Mesenchymal stem cell (in vitro differentiated cells and primary cell): ENCODE measurements at regions not wholly inside any gene's neighbourhood (a gene's known extent, or its start where the extent isn't known, plus 50 kb on each side); places are given as distances from the start of the nearest gene placed in this dataset.

Experiments
- DNase-seq: peaks from one replicate; pipeline ENCODE4 v3.0.0-alpha.2; 2013
- H2AFZ ChIP-seq: one replicate; pipeline ENCODE4 v1.6.1; 2013; ENCODE audit warnings: low read depth, mild to moderate bottlenecking, control low read depth, inconsistent platforms, low read length, moderate library complexity
- H2AK5ac ChIP-seq: 2 replicates; pipeline ENCODE4 v1.6.1; 2013; ENCODE audit warnings: low read length, moderate library complexity, mild to moderate bottlenecking, inconsistent platforms; ENCODE audit not compliant: severe bottlenecking
- H2BK120ac ChIP-seq: one replicate; pipeline ENCODE4 v1.6.1; 2013; ENCODE audit warnings: low read depth, mild to moderate bottlenecking, inconsistent platforms, low read length, moderate library complexity
- H2BK12ac ChIP-seq, 2 experiments: one replicate each; pipeline ENCODE4 v1.6.1; 2013; ENCODE audit warnings: inconsistent platforms in 2 of 2, low read length in 2 of 2, mild to moderate bottlenecking in 2 of 2, moderate library complexity in 2 of 2, control low read depth in 1 of 2
- H2BK15ac ChIP-seq: one replicate; pipeline ENCODE4 v1.6.1; 2013; ENCODE audit warnings: mild to moderate bottlenecking, low read depth, inconsistent platforms; ENCODE audit not compliant: poor library complexity, severe bottlenecking
- H2BK5ac ChIP-seq: 2 replicates; pipeline ENCODE4 v1.6.1; 2013; ENCODE audit warnings: low read depth, mild to moderate bottlenecking, low read length, control low read depth, inconsistent platforms; ENCODE audit not compliant: poor library complexity, severe bottlenecking
- H3K14ac ChIP-seq, 2 experiments: one replicate each; pipeline ENCODE4 v1.6.1; 2013; ENCODE audit warnings: inconsistent platforms in 2 of 2, low read length in 2 of 2, control low read depth in 1 of 2, mild to moderate bottlenecking in 1 of 2, moderate library complexity in 1 of 2
- H3K18ac ChIP-seq, 2 experiments: one replicate each; pipeline ENCODE4 v1.6.1; 2013; ENCODE audit warnings: inconsistent platforms in 2 of 2, low read length in 2 of 2, control low read depth in 1 of 2, low read depth in 1 of 2, mild to moderate bottlenecking in 1 of 2
- H3K23ac ChIP-seq, 2 experiments: one replicate each; pipeline ENCODE4 v1.6.1; 2013; ENCODE audit warnings: inconsistent platforms in 2 of 2, low read length in 2 of 2, mild to moderate bottlenecking in 2 of 2, moderate library complexity in 2 of 2, control low read depth in 1 of 2
- H3K27ac ChIP-seq: 2 replicates; pipeline ENCODE4 v1.5.1; 2013; ENCODE audit warnings: mild to moderate bottlenecking, moderate library complexity, low read length, control low read depth, inconsistent platforms; ENCODE audit not compliant: poor library complexity, severe bottlenecking
- H3K27me3 ChIP-seq, 2 experiments: 2 replicates each; pipeline versions ENCODE4 v1.6.1 to v1.7.0; 2013; ENCODE audit warnings: low read length in 2 of 2, mild to moderate bottlenecking in 2 of 2, moderate library complexity in 2 of 2, control low read depth in 1 of 2, inconsistent platforms in 1 of 2; ENCODE audit not compliant: control insufficient read depth in 1 of 2, insufficient read depth in 1 of 2
- H3K36me3 ChIP-seq, 2 experiments: 2 replicates each; pipeline versions ENCODE4 v1.6.1 to v1.7.0; 2013; ENCODE audit warnings: low read length in 2 of 2, control low read depth in 1 of 2, inconsistent platforms in 1 of 2, low read depth in 1 of 2, mild to moderate bottlenecking in 1 of 2; ENCODE audit not compliant: insufficient read depth in 2 of 2, control insufficient read depth in 1 of 2
- H3K4ac ChIP-seq, 2 experiments: one replicate each; pipeline ENCODE4 v1.6.1; 2013; ENCODE audit warnings: inconsistent platforms in 2 of 2, low read length in 2 of 2, mild to moderate bottlenecking in 2 of 2, moderate library complexity in 2 of 2, control low read depth in 1 of 2, low read depth in 1 of 2
- H3K4me1 ChIP-seq: 2 replicates; pipeline ENCODE4 v1.6.1; 2013; ENCODE audit warnings: low read depth, low read length, control low read depth; ENCODE audit not compliant: control insufficient read depth, insufficient read depth
- H3K4me2 ChIP-seq: 2 replicates; pipeline ENCODE4 v1.6.1; 2013; ENCODE audit warnings: low read length, mild to moderate bottlenecking, inconsistent platforms; ENCODE audit not compliant: poor library complexity, severe bottlenecking
- H3K4me3 ChIP-seq, 2 experiments: 2 replicates each; pipeline versions ENCODE4 v1.5.1 to v1.7.0; 2013; ENCODE audit warnings: low read length in 2 of 2, mild to moderate bottlenecking in 2 of 2, control low read depth in 1 of 2, low read depth in 1 of 2; ENCODE audit not compliant: insufficient read depth in 1 of 2
- H3K79me1 ChIP-seq: replicated peaks from 2 replicates; pipeline ENCODE4 v1.6.1; 2013; ENCODE audit warnings: mild to moderate bottlenecking, control low read depth, low read length, inconsistent platforms; ENCODE audit not compliant: poor library complexity, severe bottlenecking
- H3K9ac ChIP-seq: 2 replicates; pipeline ENCODE4 v1.7.0; 2013; ENCODE audit warnings: mild to moderate bottlenecking, low read length, moderate library complexity
- H3K9me3 ChIP-seq: 2 replicates; pipeline ENCODE4 v1.7.0; 2013; ENCODE audit warnings: mild to moderate bottlenecking, low read length; ENCODE audit not compliant: control insufficient read depth
- H4K8ac ChIP-seq: one replicate; pipeline ENCODE4 v1.6.1; 2013; ENCODE audit warnings: inconsistent platforms, mild to moderate bottlenecking, low read length, moderate library complexity
- H4K91ac ChIP-seq: one replicate; pipeline ENCODE4 v1.6.1; 2013; ENCODE audit warnings: mild to moderate bottlenecking, low read length, inconsistent platforms
- WGBS: methylation state at CpG from one replicate; pipeline ENCODE4 v1.1.7; 2013; ENCODE audit warnings: mixed read lengths; 5-methylcytosine and 5-hydroxymethylcytosine counted together

DNA sequence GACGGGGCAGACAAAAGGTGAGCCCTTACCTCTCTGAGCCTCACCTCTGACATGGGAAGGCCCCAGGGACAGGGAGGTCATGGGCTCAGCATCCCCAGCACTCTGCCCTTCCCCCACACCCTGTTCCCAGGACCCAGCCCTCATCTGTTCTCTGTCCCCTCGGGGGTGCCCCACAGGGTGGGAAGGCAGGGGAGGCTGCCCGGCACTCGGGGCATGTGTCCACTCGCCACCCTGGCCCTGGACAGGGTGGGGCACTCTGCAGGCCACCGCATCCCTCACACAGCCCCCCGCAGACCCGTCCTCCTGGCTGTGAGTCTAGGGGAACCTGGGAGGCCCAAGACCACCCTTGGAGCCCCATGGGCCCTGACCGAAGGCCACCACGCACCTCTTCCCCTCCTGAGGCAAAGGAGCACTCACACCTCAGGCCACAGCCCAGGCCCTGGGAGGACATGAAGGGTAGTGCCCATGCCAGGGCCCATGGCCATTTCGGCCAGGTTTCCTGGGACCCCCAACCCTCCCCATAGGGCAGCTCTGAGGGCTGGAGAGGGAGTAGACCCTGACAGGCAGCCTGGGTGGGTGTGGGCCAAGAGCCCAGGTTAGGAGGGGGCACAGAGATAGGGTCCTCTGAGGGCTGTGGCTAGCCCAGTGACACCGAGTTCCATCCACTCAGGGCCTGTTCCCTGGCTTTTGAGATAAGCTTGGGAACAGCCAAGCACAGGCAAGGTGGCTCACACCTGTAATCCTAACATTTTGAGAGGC lies 193.1 kb downstream of the IGLL1 start:
- 83% methylated on average over 12 of the region's 12 CpGs for WGBS
- no peak overlapping the region for H3K27ac ChIP-seq
- H3K36me3 ChIP-seq: no peaks in the 10 kb centered on the region
- no peak overlapping the region for H3K23ac ChIP-seq
- H2BK5ac ChIP-seq: no peak overlapping the region
- H3K79me1 ChIP-seq: no peaks in the 10 kb centered on the region
- H2AFZ ChIP-seq: no peak overlapping the region
- H2BK120ac ChIP-seq: no peak overlapping the region
- no peak for DNase-seq
- H2BK15ac ChIP-seq: no peak overlapping the region
- peak overlapping the region in 1 of 2 experiments; percentile 28 for H3K4me3 ChIP-seq
- no peak overlapping the region for H3K4ac ChIP-seq
- H2BK12ac ChIP-seq: no peak overlapping the region
- no peak overlapping the region for H3K18ac ChIP-seq
- peaks cover 19% of the 10 kb centered on the region for H3K4me1 ChIP-seq
- H4K8ac ChIP-seq: no peak overlapping the region
- H3K9me3 ChIP-seq: no peaks in the 10 kb centered on the region
- peak overlapping the region in 1 of 2 experiments; percentile 41 for H3K14ac ChIP-seq
- H3K9ac ChIP-seq: no peak overlapping the region
- peaks cover 35 to 36% of the 10 kb centered on the region in 2 experiments for H3K27me3 ChIP-seq
- H4K91ac ChIP-seq: no peak overlapping the region
- H3K4me2 ChIP-seq: no peak overlapping the region
- H2AK5ac ChIP-seq: no peak overlapping the region

DNA sequence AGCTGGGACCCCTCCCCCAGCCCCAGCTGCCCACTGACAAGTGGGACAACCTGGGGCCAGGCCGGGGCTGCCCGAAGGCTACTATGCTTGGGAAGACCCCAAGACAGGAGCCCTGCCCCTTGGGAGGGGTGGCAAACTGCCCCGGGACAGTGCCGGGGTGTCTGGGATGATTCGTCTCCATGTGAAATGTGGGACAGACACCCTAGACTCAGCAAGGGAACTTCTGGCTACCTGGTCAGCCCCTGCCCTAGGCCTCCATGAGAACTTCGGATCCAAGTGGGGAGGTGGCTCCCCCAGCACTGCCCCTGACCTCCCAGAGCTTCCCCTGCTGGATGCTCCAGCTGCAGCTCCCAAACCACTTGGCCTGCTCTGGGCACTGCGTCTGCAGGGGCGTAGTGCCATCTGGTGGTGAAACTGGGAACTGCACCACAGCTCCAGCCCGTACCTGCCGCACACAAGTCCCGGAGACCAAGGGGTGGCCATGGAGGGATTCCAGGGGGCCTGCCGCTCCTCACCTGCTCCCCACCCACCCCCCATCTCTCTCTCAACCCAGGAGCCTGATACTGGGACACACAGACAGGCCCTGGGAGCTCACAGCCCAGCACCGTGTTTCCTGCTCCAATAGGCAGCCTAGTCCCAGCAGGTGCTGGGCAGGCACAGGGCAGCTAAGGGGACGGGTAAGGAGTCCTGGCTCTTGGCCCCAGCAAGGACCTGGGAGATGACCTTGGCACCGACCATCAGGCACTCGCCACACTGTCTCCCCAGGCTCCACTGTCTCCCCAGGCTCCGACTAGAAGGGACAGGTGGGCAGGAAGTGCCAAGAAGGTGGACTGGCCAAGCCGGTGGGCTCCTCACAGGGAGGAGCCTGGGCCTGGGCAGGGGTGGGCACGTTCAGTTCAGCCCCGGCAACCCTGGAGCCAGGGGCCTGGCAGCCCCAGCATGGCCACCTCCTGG lies 194.1 kb downstream of the IGLL1 start:
- no peak overlapping the region for H2BK120ac ChIP-seq
- no peak overlapping the region for H3K18ac ChIP-seq
- peaks cover 38 to 40% of the 10 kb centered on the region in 2 experiments for H3K27me3 ChIP-seq
- H2BK12ac ChIP-seq: no peak overlapping the region
- H3K4me1 ChIP-seq: peaks cover 19% of the 10 kb centered on the region
- no peak overlapping the region for H2BK15ac ChIP-seq
- no peak overlapping the region for H3K4me3 ChIP-seq
- no peaks in the 10 kb centered on the region for H3K9me3 ChIP-seq
- 37% methylated on average over 19 of the region's 20 CpGs for WGBS
- H4K91ac ChIP-seq: peak overlapping the region; percentile 6
- H3K27ac ChIP-seq: no peak overlapping the region
- H3K36me3 ChIP-seq: no peaks in the 10 kb centered on the region
- peak; percentile 68 for DNase-seq
- H3K79me1 ChIP-seq: no peaks in the 10 kb centered on the region
- H2AK5ac ChIP-seq: no peak overlapping the region
- H3K4me2 ChIP-seq: no peak overlapping the region
- no peak overlapping the region for H3K4ac ChIP-seq
- no peak overlapping the region for H3K23ac ChIP-seq
- no peak overlapping the region for H2BK5ac ChIP-seq
- H4K8ac ChIP-seq: no peak overlapping the region
- no peak overlapping the region for H2AFZ ChIP-seq
- no peak overlapping the region for H3K9ac ChIP-seq
- no peak overlapping the region for H3K14ac ChIP-seq

DNA sequence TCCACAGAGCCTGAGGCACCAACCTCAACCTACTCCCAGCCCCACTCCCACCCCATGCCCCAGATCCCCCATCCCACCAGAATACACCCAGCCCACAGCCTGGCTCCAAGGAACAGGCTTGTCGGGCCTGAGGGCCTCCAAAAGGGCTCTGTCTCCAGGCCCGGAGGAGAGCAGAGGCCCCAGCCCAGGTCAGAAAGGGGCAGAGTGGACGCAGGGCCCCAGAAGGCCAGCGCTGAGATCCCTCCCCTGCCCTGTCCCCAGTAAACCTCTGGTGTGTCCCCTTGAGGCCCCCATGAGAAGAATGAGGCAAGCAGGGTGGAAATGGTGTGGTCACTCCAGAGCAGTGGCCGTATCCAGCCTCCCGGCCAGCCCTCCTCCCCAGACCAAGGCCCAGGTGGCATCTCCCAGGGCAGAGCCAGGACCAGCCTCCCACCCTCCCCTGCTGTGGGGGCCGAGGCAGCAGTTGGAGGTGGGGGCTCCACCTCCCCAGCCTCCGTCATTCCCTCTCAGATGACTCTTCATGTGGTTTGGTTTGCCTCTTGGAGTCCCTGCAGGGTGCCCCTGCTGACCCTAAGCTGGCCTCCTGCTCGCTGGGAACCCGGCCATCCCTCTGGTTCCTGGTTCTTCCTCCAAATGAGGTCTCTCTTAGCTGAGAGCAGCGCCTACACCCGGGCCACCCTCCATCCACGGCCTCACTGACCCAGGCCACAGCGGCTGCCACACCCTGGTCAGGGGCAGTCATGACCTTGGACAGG lies 195.0 kb downstream of the IGLL1 start:
- DNase-seq: no peak
- Histone ChIP-seq H3K27ac (no peak overlapping the region), H4K8ac (no peak overlapping the region), H3K23ac (no peak overlapping the region), H3K4me3 (no peak overlapping the region), H2BK5ac (no peak overlapping the region), H3K79me1 (no peaks in the 10 kb centered on the region), H2AFZ (no peak overlapping the region), H3K36me3 (no peaks in the 10 kb centered on the region), H2BK12ac (no peak overlapping the region), H3K4me1 (peaks cover 19% of the 10 kb centered on the region), H3K4me2 (no peak overlapping the region), H2BK15ac (peak overlapping the region; percentile 83), H3K27me3 (peaks cover 38 to 40% of the 10 kb centered on the region in 2 experiments), H2BK120ac (no peak overlapping the region), H3K14ac (no peak overlapping the region), H3K9me3 (no peaks in the 10 kb centered on the region), H3K18ac (no peak overlapping the region), H4K91ac (no peak overlapping the region), H2AK5ac (no peak overlapping the region), H3K4ac (no peak overlapping the region), H3K9ac (no peak overlapping the region)
- WGBS: 75% methylated on average over 14 of the region's 14 CpGs
